Stimulated activated CD4-positive, alpha-beta T cell treated with anti-CD3 and anti-CD28 coated beads, Interleukin-1b, Interleukin-23, amount 100 ng/mL, for 1 hour (primary cell): ENCODE measurements at regions not wholly inside any gene's neighbourhood (a gene's known extent, or its start where the extent isn't known, plus 50 kb on each side); places are given as distances from the start of the nearest gene placed in this dataset.
"Not testable (repeated sequence)": the region's sequence is repeated elsewhere in the genome, so short reads cannot be mapped to it uniquely, and the experiment has no call there.

Experiments used
- DNase-seq, 2 donors: peaks; one replicate each; pipeline ENCODE4 v3.0.0-alpha.2; 2020; ENCODE audit warnings: low read depth in 2 of 2

GRCh38 chr10:35898716-35899440 lies 256.8 kb upstream of the FZD8 start:
- no peak for DNase-seq

- DNase-seq: no peak
Observed at GRCh38 chr10:35896001-35896400, 253.9 kb upstream of the FZD8 start.

DNA sequence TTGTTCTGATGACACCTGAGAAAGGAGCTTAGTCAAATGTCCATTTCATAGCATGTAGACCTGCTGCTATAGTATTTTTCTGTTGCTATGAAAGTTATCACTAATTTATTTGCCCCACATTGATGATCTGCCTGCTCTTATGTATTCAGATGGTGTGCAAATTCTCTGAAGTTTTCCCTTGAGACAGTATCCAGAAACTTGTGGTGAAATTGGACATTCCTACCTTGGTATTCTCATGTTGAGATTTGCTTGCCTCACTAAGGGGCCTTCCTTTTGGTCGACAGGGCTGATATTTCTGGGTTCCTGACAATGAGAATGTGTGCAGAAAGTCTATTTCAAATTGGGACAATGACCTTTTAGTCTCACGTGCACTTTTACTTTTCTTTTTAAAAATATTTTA lies 253.2 kb upstream of the FZD8 start:
- DNase-seq: no peak

GRCh38 chr10:35892526-35892925 lies 250.4 kb upstream of the FZD8 start:
- no peak for DNase-seq

- DNase-seq: no peak
Observed at GRCh38 chr10:35890676-35891495, 248.8 kb upstream of the FZD8 start.

DNA sequence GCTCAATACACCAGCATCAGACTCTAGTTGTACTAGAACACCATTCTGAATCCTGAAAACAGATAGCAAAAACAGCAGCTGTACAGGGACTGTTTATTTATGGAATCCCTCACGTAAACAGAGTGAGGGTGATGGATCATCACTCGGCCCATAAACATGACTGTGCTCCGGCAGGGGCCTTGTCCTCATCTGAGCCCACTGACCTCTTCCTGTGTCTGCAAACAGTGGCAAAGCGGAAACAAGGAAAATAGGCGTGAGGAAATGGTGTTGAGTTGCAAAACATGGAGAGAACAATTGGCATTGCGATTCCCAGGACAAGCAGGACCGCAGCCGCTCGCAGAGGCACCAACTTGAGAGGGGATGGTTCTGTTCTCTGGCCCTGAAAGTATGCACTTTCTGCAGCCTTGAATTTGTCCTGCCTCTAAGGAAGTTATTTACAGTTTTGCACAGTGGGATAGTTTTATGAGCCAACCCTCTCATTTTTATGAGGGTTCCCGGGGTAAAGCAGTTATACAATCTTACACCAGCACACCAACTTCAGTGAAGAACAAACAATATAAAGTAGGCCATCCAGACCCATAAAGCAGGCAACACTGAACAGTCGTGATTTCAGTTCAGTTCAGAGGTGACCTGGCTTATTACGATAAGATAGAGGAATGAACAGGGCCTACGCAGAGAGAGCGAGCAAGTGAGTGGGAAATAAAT lies 248.0 kb upstream of the FZD8 start:
- no peak for DNase-seq

GRCh38 chr10:35889226-35889625 lies 247.1 kb upstream of the FZD8 start:
- no peak for DNase-seq

- no peak for DNase-seq
Observed at GRCh38 chr10:35888400-35888799, 246.3 kb upstream of the FZD8 start.

GRCh38 chr10:35887685-35888084 lies 245.6 kb upstream of the FZD8 start:
- no peak for DNase-seq

GRCh38 chr10:35885076-35885475 lies 243.0 kb upstream of the FZD8 start:
- DNase-seq: no peak

GRCh38 chr10:35884657-35885071 lies 242.6 kb upstream of the FZD8 start:
- no peak for DNase-seq

GRCh38 chr10:35882422-35883150 lies 240.5 kb upstream of the FZD8 start:
- DNase-seq: no peak

DNA sequence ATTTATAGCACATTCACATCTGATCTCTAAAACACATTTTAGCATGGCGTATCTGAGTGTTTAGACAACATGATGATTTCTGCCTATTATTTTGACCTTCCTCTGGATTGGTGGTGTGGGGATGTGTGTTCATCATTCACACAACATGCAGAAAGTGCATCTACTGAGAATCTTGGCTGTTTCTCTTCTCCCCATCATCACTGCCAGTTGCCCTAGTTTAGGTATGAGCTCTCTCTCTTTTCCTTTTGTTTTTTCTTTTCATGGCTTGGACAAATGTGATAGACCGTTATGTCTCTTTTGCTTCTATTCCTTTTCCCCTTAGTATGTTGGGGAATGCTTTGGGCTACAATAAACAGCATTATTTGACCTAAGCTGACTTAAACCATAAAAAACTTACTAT lies 239.2 kb upstream of the FZD8 start:
- DNase-seq: no peak

GRCh38 chr10:35876248-35876647 lies 234.2 kb upstream of the FZD8 start:
- no peak for DNase-seq

GRCh38 chr10:35875016-35875676 lies 233.1 kb upstream of the FZD8 start:
- no peak for DNase-seq

DNA sequence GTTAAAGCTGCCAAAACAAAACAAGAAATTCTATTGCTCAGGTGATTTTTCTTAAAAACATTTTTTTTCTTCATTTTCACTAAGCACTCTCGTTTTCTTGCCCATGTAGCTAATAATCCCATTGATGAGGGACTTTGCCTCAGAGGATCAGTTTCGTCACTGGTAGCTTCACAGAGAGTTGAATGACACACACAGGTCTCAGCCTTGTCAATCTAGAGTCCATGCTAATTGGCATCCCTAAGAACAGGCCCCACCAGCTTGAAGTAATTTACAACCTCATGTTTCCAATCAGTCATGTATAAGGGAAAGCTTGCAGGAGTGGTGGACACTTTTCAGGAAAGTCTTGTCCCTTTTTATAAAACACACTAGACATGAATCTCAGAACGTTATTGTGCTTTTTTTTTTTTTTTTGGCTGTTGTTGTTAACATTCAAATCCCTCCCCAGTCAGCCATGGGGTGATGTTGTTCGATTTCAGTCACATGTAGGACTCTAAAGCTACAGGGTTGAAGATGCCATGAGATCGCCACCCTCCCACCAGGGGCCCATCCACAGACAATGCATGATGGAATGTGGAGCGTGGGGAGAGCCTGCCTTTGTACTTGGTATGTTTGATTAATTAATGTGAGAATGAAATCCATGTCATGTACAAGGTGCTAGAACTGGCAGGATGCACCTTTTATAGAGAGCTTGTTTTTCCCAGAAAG lies 232.4 kb upstream of the FZD8 start:
- no peak for DNase-seq

DNA sequence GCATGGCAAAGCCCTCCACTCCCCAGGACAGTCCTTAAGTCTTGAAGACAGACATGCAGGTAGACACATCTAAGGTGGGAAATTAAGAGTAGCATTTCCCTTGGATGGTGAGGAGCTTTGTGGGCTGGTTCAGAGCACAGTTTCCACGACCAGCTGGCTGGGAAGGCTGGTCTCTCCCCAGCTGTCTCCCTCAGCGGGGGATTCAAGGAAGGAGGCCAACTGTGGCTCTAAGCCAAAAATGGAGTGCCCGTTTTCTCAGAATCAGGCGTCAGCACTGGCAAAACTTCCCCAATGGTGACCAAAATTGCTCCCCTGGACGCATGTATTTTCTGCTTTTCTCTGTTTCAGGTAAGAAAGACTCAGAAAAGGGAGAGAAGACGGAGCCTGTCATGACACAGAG lies 230.6 kb upstream of the FZD8 start:
- no peak for DNase-seq

DNA sequence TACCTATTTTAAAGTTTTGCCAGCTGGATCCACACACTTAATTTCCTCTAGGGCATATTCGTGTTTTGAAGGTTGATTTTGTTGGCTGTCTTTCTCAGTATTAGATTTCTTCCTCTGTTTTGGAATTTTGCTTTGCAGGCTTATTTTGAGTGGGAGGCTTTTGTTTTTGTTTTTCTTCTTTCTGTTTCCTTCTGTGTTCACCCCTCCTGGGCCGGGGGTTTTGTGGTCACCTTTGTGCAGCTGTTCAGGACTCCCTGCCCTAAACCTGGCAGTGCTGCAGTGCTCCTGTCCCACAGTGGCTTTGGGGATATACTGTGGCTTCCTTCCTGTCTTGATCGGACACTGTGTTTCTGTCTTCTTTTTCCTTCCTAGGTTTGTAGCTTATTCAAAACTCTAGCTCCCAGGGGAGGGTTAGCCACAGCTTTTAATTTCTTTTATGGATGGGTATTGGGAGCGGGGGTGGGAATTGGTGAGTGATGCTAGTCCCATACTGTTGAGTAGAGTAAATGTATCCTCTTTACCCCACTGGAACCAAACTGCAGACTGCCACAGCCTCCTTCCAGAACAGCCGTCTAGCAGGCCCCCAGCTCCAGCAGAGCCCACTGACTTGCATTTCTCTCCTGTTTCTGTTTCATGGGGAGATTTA lies 228.7 kb upstream of the FZD8 start:
- DNase-seq: no peak

- not testable (repeated sequence) for DNase-seq
Observed at GRCh38 chr10:35858676-35859283, 216.7 kb upstream of the FZD8 start.

DNA sequence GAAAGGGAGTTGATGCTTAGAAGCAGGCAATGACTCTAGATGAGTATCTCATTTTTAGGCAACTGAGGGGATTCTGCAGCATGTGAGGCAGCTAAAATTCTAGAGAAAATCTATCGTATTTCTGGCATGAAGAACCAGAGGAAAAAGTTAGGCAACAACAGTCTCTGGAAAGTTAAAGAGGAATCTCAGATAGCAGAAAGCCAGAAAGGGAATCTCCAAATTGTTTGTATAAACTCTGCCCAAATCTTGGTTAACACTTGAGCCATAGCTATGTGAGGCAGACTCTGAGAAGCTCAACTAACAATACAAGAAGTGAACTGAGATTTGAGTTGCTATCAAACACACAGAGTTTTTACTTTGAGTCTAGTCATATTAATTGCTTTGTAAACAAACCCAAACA lies 215.8 kb upstream of the FZD8 start:
- no peak for DNase-seq
